ENCODE measurements at regions not wholly inside any gene's neighbourhood (a gene's known extent, or its start where the extent isn't known, plus 50 kb on each side); places are given as distances from the start of the nearest gene placed in this dataset.

DNA sequence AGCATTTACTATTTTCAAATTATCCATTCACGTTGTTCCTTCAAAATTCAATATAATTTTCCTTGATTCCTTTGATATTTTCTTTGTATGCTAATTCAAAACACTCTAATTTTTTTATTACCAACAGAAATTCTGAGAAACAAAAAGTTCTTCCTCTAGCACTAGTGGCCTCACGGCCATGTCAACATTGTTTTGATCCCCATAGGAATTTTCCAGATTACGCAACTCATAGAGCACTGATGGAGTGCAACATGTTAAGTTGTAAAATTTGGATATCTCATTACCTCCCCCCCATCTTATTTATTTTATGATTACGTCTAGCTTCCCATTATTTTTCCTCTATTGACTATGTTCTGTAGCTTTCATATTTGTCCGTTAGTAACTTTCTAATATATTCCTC, 745.3 kb downstream of the TUSC7 start:
- Histone ChIP-seq H3K4me3 (no peak overlapping the region), H3K27ac (no peak overlapping the region), H3K9me3 (no peaks in the 10 kb centered on the region), H3K36me3 (no peaks in the 10 kb centered on the region), H3K4me1 (no peaks in the 10 kb centered on the region), H3K27me3 (no peaks in the 10 kb centered on the region), H3K9ac (ENCODE audit: low read depth in 2 of 2, low read length in 2 of 2) (no peak overlapping the region)
- intact Hi-C loops (cut with DNase I): no loop called here
- no peak for DNase-seq
- TF ChIP-seq, protein P1, sequence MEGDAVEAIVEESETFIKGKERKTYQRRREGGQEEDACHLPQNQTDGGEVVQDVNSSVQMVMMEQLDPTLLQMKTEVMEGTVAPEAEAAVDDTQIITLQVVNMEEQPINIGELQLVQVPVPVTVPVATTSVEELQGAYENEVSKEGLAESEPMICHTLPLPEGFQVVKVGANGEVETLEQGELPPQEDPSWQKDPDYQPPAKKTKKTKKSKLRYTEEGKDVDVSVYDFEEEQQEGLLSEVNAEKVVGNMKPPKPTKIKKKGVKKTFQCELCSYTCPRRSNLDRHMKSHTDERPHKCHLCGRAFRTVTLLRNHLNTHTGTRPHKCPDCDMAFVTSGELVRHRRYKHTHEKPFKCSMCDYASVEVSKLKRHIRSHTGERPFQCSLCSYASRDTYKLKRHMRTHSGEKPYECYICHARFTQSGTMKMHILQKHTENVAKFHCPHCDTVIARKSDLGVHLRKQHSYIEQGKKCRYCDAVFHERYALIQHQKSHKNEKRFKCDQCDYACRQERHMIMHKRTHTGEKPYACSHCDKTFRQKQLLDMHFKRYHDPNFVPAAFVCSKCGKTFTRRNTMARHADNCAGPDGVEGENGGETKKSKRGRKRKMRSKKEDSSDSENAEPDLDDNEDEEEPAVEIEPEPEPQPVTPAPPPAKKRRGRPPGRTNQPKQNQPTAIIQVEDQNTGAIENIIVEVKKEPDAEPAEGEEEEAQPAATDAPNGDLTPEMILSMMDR (IDR thresholded peaks at IDR 0.05): no peak

DNA sequence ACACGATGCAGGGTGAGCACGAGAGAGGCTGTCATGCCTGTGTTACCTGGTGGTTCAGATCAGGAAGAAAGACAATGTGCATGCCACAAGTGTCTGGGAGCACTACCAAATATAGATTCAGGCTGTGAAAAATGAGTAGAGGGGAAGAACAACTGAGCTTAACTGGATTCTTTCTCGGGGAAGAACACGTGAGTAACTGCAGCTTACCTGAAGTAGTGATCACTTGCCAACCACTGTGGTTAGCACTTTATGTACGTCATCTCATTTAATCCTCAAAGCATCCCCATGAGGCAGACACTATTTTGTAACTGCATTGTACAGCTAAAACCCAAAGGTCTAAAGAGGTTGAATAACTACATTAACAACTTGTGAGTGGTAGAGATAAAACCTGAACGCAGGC, 746.2 kb downstream of the TUSC7 start:
- intact Hi-C loops (cut with DNase I): no loop called here

DNA sequence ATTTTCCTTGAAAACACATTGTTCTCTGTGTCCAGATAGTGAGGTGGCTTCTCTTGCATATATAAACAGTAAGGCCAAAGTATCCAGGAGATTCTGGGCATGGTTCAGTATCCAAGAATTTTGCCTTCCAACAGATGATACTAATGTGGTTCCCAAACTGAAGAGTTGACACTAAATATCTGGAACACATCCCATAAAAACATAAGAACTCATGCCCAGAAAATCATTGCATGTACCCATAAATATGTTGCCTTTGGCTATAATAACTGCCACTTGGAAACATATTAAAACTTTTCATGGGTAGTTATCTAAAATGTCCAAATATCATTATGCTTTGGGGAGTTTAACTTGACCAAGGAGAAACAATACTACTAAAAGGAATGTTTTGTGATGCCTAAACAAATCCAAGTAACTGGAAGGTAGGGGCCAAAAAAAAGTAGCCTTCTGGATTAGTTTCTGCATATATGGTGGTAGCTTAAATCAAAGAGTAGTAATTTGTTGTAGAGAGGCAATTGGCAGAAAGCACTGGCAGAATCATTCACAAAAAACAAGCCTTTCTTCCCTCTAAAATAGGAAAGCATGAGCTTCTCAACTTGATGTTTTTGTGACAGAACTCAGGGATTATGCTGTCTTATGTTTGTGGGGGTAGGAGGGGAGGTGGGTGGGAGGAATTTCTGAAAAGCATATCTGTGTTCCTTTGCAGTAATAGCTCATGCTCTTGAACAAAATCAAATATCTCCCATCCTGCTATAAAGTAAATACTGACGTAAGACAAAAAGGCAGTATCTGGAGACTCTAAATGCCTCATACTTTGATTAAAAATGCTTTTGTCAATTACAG, 753.9 kb downstream of the TUSC7 start:
- Histone ChIP-seq H3K27me3 (no peaks in the 10 kb centered on the region), H3K36me3 (no peaks in the 10 kb centered on the region), H3K4me1 (no peaks in the 10 kb centered on the region), H3K9ac (ENCODE audit: low read depth in 2 of 2, low read length in 2 of 2) (no peak overlapping the region), H3K9me3 (no peaks in the 10 kb centered on the region), H3K27ac (no peak overlapping the region), H3K4me3 (no peak overlapping the region)
- no peak for DNase-seq
- TF ChIP-seq, protein P1 (IDR thresholded peaks at IDR 0.05): no peak
- intact Hi-C loops (cut with DNase I): no loop called here

More for the DNA sequence above, 746.2 kb downstream of the TUSC7 start:
- Histone ChIP-seq H3K9me3 (no peaks in the 10 kb centered on the region), H3K36me3 (no peaks in the 10 kb centered on the region), H3K27ac (no peak overlapping the region), H3K4me3 (no peak overlapping the region), H3K4me1 (no peaks in the 10 kb centered on the region), H3K27me3 (no peaks in the 10 kb centered on the region), H3K9ac (ENCODE audit: low read depth in 2 of 2, low read length in 2 of 2) (no peak overlapping the region)
- no peak for DNase-seq
- TF ChIP-seq, protein P1 (IDR thresholded peaks at IDR 0.05): no peak

DNA sequence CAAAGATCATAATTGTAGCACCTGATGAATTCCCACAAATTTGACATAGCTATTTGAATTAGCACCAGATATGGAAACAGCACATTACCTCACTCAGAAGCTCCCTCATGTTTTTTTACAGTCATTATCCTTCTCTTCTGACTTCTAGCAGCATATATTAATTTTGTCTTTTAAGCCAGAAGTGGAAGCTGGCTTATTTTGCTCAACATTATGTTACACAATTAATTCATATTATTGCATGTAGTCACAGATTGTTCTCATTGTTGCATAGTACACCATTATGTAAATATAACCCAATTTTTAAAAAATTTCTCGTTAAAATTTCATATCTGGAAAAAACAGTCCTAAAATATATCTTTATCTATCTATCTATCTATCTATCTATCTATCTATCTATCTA, 762.3 kb downstream of the TUSC7 start:
- no peaks in the 10 kb centered on the region for H3K4me1 ChIP-seq
- no peak overlapping the region for H3K4me3 ChIP-seq
- H3K27ac ChIP-seq: no peak overlapping the region
- no peaks in the 10 kb centered on the region for H3K27me3 ChIP-seq
- no peak for DNase-seq
- no peaks in the 10 kb centered on the region for H3K9me3 ChIP-seq
- intact Hi-C loops (cut with DNase I): no loop called here
- H3K9ac ChIP-seq (ENCODE audit: low read depth in 2 of 2, low read length in 2 of 2): no peak overlapping the region
- TF ChIP-seq, protein P1 (IDR thresholded peaks at IDR 0.05): no peak
- H3K36me3 ChIP-seq: no peaks in the 10 kb centered on the region

DNA sequence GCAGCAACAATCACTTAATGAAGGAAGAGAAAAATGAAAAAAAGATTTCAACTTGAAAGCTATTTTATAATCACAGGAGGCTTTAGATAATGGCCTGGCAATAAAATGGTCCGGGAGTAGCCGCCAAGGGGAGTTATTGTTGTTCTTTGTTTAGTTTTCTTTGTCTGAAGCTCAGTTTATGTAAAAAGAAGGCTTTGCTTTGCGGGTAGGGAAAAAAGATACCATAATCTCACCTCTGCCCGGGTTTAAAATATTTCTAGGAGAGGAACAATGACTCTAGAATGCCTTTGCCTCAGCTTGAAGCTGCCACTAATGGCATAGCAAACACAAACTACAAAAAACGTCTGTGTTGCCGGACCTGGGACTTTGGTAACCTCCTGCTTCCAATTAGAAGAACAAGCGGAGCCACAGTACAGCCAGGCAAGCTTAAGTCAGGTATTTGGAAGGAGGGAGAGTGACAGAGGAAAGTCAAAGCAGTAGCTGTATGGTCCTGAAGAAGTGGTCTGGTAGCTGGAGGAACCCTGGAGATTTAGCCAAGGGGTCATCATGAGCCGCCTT, 764.5 kb downstream of the TUSC7 start:
- intact Hi-C loops (cut with DNase I): no loop called here
- no peak for DNase-seq
- Histone ChIP-seq H3K4me1 (no peaks in the 10 kb centered on the region), H3K27ac (no peak overlapping the region), H3K27me3 (no peaks in the 10 kb centered on the region), H3K4me3 (no peak overlapping the region), H3K9ac (ENCODE audit: low read depth in 2 of 2, low read length in 2 of 2) (no peak overlapping the region), H3K9me3 (no peaks in the 10 kb centered on the region), H3K36me3 (no peaks in the 10 kb centered on the region)
- TF ChIP-seq, protein P1 (IDR thresholded peaks at IDR 0.05): no peak

Data from colonic mucosa (tissue), 4 donors.